IMR-90 (cell line): ENCODE measurements at regions not wholly inside any gene's neighbourhood (a gene's known extent, or its start where the extent isn't known, plus 50 kb on each side); places are given as distances from the start of the nearest gene placed in this dataset.

Experiments
- ATAC-seq: fragments of 200-7000 bp; cut with Tn5 transposase; 2 replicates; pipeline ENCODE4 v1.9.1; 2020; ENCODE audit warnings: low read depth, mild to moderate bottlenecking, moderate library complexity
- BruUV-seq: library from RNA; stranded (reverse); fragments of 400-500 nt; replicated peaks from 2 replicates; lab custom pipeline; 2021; lab: Mats Ljungman, UMichigan
- CTCF ChIA-PET: fragments of 300-600 bp; formaldehyde crosslinking; extraction: SDS; loops from one replicate; lab custom pipeline; 2021; ENCODE audit warnings: antibody characterized with exemption; lab: Yijun Ruan, JAX
- POLR2A ChIA-PET: fragments of 300-600 bp; sonication (Branson Sonifier 250); formaldehyde crosslinking; loops from one replicate; lab custom pipeline; 2022; ENCODE audit warnings: antibody characterized with exemption; ENCODE audit not compliant: unreplicated experiment; lab: Charles Lee
- DNase-seq: peaks from one replicate; pipeline ENCODE4 v3.0.0; 2013
- H2AFZ ChIP-seq: replicated peaks from 2 replicates; pipeline ENCODE3; 2013; ENCODE audit warnings: low read length, mild to moderate bottlenecking; ENCODE audit not compliant: poor library complexity
- H2AK5ac ChIP-seq: 2 replicates; pipeline ENCODE4 v1.6.1; 2013; ENCODE audit warnings: low read depth, low read length, inconsistent platforms
- H2AK9ac ChIP-seq: replicated peaks from 2 replicates; pipeline ENCODE3; 2013; ENCODE audit warnings: mild to moderate bottlenecking, low read depth, low read length, moderate library complexity; ENCODE audit not compliant: poor library complexity
- H2BK120ac ChIP-seq: 2 replicates; pipeline ENCODE4 v1.6.1; 2013; ENCODE audit warnings: low read depth, low read length, inconsistent platforms
- H2BK15ac ChIP-seq: 3 replicates; pipeline ENCODE4 v1.6.1; 2013; ENCODE audit warnings: low read depth, low read length, inconsistent platforms
- H2BK20ac ChIP-seq: 2 replicates; pipeline ENCODE4 v1.6.1; 2013; ENCODE audit warnings: low read depth, mild to moderate bottlenecking, inconsistent platforms, low read length, moderate library complexity
- H2BK5ac ChIP-seq: 2 replicates; pipeline ENCODE4 v1.6.1; 2013; ENCODE audit warnings: mild to moderate bottlenecking, low read depth, low read length, inconsistent platforms; ENCODE audit not compliant: poor library complexity, severe bottlenecking
- H3K14ac ChIP-seq: replicated peaks from 2 replicates; pipeline ENCODE4 v1.6.1; 2013; ENCODE audit warnings: low read depth, low read length, inconsistent platforms
- H3K18ac ChIP-seq: 2 replicates; pipeline ENCODE4 v1.6.1; 2013; ENCODE audit warnings: low read depth, low read length, control low read depth
- H3K23ac ChIP-seq: 2 replicates; pipeline ENCODE4 v1.6.1; 2013; ENCODE audit warnings: low read depth, low read length, inconsistent platforms
- H3K27ac ChIP-seq: 2 replicates; pipeline ENCODE4 v1.5.1; 2013; ENCODE audit warnings: mild to moderate bottlenecking, control low read depth, low read length; ENCODE audit not compliant: insufficient read depth
- H3K27me3 ChIP-seq: 2 replicates; pipeline ENCODE4 v1.6.1; 2013; ENCODE audit warnings: low read length; ENCODE audit not compliant: control insufficient read depth, insufficient read depth
- H3K36me3 ChIP-seq: 2 replicates; pipeline ENCODE4 v1.6.1; 2013; ENCODE audit warnings: low read length, mixed read lengths; ENCODE audit not compliant: control insufficient read depth, insufficient read depth
- H3K4ac ChIP-seq: 2 replicates; pipeline ENCODE4 v1.6.1; 2013; ENCODE audit warnings: low read depth, low read length, inconsistent platforms
- H3K4me1 ChIP-seq: 2 replicates; pipeline ENCODE4 v1.6.1; 2013; ENCODE audit warnings: low read length, mixed read lengths; ENCODE audit not compliant: control insufficient read depth, insufficient read depth
- H3K4me2 ChIP-seq: 2 replicates; pipeline ENCODE4 v1.6.1; 2013; ENCODE audit warnings: low read depth, mild to moderate bottlenecking, control low read depth, low read length, moderate library complexity
- H3K4me3 ChIP-seq: 2 replicates; pipeline ENCODE4 v1.5.1; 2013; ENCODE audit warnings: low read depth, mild to moderate bottlenecking, control low read depth, low read length, moderate library complexity; ENCODE audit not compliant: insufficient read depth
- H3K56ac ChIP-seq: 2 replicates; pipeline ENCODE4 v1.6.1; 2013; ENCODE audit warnings: low read length, inconsistent platforms; ENCODE audit not compliant: insufficient read depth; ENCODE audit errors: extremely low read depth
- H3K79me1 ChIP-seq, 2 experiments: 2 replicates each; pipeline ENCODE4 v1.6.1; 2013; ENCODE audit warnings: low read length in 2 of 2, inconsistent platforms in 1 of 2, low read depth in 1 of 2
- H3K9ac ChIP-seq: 2 replicates; pipeline ENCODE4 v1.6.1; 2013; ENCODE audit warnings: low read depth, low read length, control low read depth
- H3K9me1 ChIP-seq: 2 replicates; pipeline ENCODE4 v1.6.1; 2013; ENCODE audit warnings: low read length, inconsistent platforms; ENCODE audit not compliant: insufficient read depth
- H3K9me3 ChIP-seq: 2 replicates; pipeline ENCODE4 v1.6.1; 2013; ENCODE audit warnings: low read length; ENCODE audit not compliant: control insufficient read depth, insufficient read depth
- H4K20me1 ChIP-seq: 2 replicates; pipeline ENCODE4 v1.6.1; 2013; ENCODE audit warnings: low read length, inconsistent platforms; ENCODE audit not compliant: insufficient read depth
- H4K5ac ChIP-seq: 2 replicates; pipeline ENCODE4 v1.6.1; 2013; ENCODE audit warnings: mild to moderate bottlenecking, low read depth, low read length, control low read depth
- H4K8ac ChIP-seq, 2 experiments: 2 replicates each; pipeline ENCODE4 v1.6.1; 2013; ENCODE audit warnings: low read depth in 2 of 2, low read length in 2 of 2, control low read depth in 1 of 2, inconsistent platforms in 1 of 2
- H4K91ac ChIP-seq: 2 replicates; pipeline ENCODE4 v1.6.1; 2013; ENCODE audit warnings: low read depth, low read length, inconsistent platforms; ENCODE audit not compliant: insufficient read depth
- ELK1 ChIP-seq: fragments of 150-350 bp; IDR thresholded peaks from 2 replicates; pipeline ENCODE4 v1.6.1; 2016; ENCODE audit warnings: low read depth, mild to moderate bottlenecking, low read length, moderate library complexity, borderline replicate concordance
- MAFK ChIP-seq: IDR thresholded peaks from 2 replicates; pipeline ENCODE4 v1.6.1; 2012; ENCODE audit warnings: low read depth, low read length, improper control_type of control experiment
- WGBS, 2 experiments: methylation state at CpG; one replicate each; pipeline versions ENCODE4 v1.1.5 to v1.1.7; 2013; ENCODE audit warnings: missing lambda C conversion rate in 2 of 2; ENCODE audit not compliant: insufficient read length in 1 of 2; ENCODE audit errors: extremely low coverage in 2 of 2; 5-methylcytosine and 5-hydroxymethylcytosine counted together
- dilution Hi-C: fragments of 300-500 bp; cut with HindIII; formaldehyde crosslinking; loops from one replicate; pipeline ENCODE4 v1.14.3; 2018; ENCODE audit warnings: low sequenced_read_pairs; ENCODE audit not compliant: unreplicated experiment
- in situ Hi-C: fragments of 300-500 bp; cut with MboI; formaldehyde crosslinking; loops from 3 replicates; pipeline ENCODE4 v1.14.3; 2019; ENCODE audit warnings: low sequenced_read_pairs, inconsistent platforms, mixed read lengths
- intact Hi-C: fragments of 100-400 bp; cut with micrococcal nuclease; formaldehyde crosslinking; loops from 2 replicates; pipeline ENCODE4 v1.10.0; 2022

- Histone ChIP-seq H3K4me3 (no peak overlapping the region), H3K27me3 (no peaks in the 10 kb centered on the region), H4K8ac (0 out of 4 replicates have a peak overlapping the region, but pooled peaks of 1 of the 2 experiments have one; percentile 19), H2AFZ (no peak overlapping the region), H3K4me1 (peaks cover 9% of the 10 kb centered on the region), H2AK5ac (peak overlapping the region; percentile 79), H3K27ac (no peak overlapping the region), H2BK20ac (peak overlapping the region; percentile 88), H3K9ac (no peak overlapping the region), H3K79me1 (no peaks in the 10 kb centered on the region), H2BK5ac (peak overlapping the region; percentile 35), H3K9me1 (peaks cover 4% of the 10 kb centered on the region; the same call in 1 of the 2 replicates), H4K5ac (no peak overlapping the region), H2AK9ac (peak overlapping the region; percentile 13), H3K23ac (no peak overlapping the region), H3K18ac (no peak overlapping the region; the same call in 1 of the 2 replicates), H2BK120ac (peak overlapping the region; percentile 92), H4K91ac (peak overlapping the region; percentile 62), H3K4ac (peak overlapping the region; percentile 84), H3K9me3 (no peaks in the 10 kb centered on the region), H3K36me3 (no peaks in the 10 kb centered on the region), H3K14ac (peak overlapping the region; percentile 63; the same call in 1 of the 2 replicates), H3K56ac (no peak overlapping the region), H3K4me2 (no peak overlapping the region), H4K20me1 (no peaks in the 10 kb centered on the region), H2BK15ac (peak overlapping the region; percentile 93; the same call in 2 of the 3 replicates)
- dilution Hi-C loops = no loop called here
- TF ChIP-seq ELK1 (no peak), MAFK (no peak)
- POLR2A ChIA-PET = no interaction called here
- WGBS, 2 experiments = 95% methylated on average over 11 of the region's 29 CpGs; no CpG with 5 or more reads in 1 of the 2 experiments
- DNase-seq (no peak), ATAC-seq (no peak)
- CTCF ChIA-PET = no interaction called here
- in situ Hi-C loops = no loop called here
- BruUV-seq = no TSS peak
- intact Hi-C loops = no loop called here
Measured at GRCh38 chr10:29142516-29143314, 146.2 kb upstream of the LYZL1 start.
